Stomach (tissue), 8 donors: ENCODE measurements at regions not wholly inside any gene's neighbourhood (a gene's known extent, or its start where the extent isn't known, plus 50 kb on each side); places are given as distances from the start of the nearest gene placed in this dataset.

Experiments
- DNase-seq, 2 donors: peaks; one replicate each; pipeline versions ENCODE4 v3.0.0 to v3.0.0-alpha.2; 2013 to 2019
- H3K27ac ChIP-seq, 5 donors: fragments of 200-600 bp in 4 of 5; sonication (generic) in 4 of 5; one replicate each; pipeline ENCODE4 v1.5.1; 2013 to 2019; ENCODE audit warnings: mild to moderate bottlenecking in 1 of 5, moderate library complexity in 1 of 5
- H3K27me3 ChIP-seq, 3 donors: fragments of 200-600 bp; sonication (generic); one replicate each; pipeline ENCODE4 v1.5.1; 2017 to 2019; ENCODE audit warnings: mixed run types in 1 of 3
- H3K36me3 ChIP-seq, 4 donors: fragments of 200-600 bp; sonication (generic); 1 replicate in 3 of 4; 2 replicates in 1 of 4; pipeline ENCODE4 v1.5.1; 2016 to 2019
- H3K4me1 ChIP-seq, 4 donors: fragments of 200-600 bp; sonication (generic); one replicate each; pipeline ENCODE4 v1.5.1; 2016 to 2019
- H3K4me3 ChIP-seq, 4 donors: fragments of 200-600 bp; sonication (generic) in 3 of 4; one replicate each; pipeline ENCODE4 v1.5.1; 2016 to 2019; ENCODE audit warnings: mild to moderate bottlenecking in 1 of 4
- H3K9me3 ChIP-seq, 4 donors: fragments of 200-600 bp; sonication (generic); one replicate each; pipeline ENCODE4 v1.5.1; 2016 to 2019
- CTCF ChIP-seq, 7 experiments: fragments of 450-650 bp in 4 of 7; fragments of 200-600 bp in 3 of 7; sonication (generic) in 3 of 7; IDR thresholded peaks; one replicate each; pipeline ENCODE4 v1.5.1; 2016 to 2019; ENCODE audit warnings: antibody characterized with exemption in 7 of 7, control low read depth in 2 of 7, mild to moderate bottlenecking in 1 of 7
- EP300 ChIP-seq: sonication (generic); formaldehyde crosslinking; IDR thresholded peaks from one replicate; pipeline ENCODE4 v1.6.1; 2017; ENCODE audit warnings: antibody characterized with exemption
- POLR2A ChIP-seq, 4 donors: fragments of 450-650 bp; IDR thresholded peaks; one replicate each; pipeline ENCODE4 v1.6.1; 2016; ENCODE audit warnings: antibody characterized with exemption in 4 of 4, control low read depth in 2 of 4, mild to moderate bottlenecking in 1 of 4, moderate library complexity in 1 of 4
- POLR2AphosphoS5 ChIP-seq, 3 donors: sonication (generic); formaldehyde crosslinking; IDR thresholded peaks; one replicate each; pipeline ENCODE4 v1.6.1; 2016; ENCODE audit warnings: antibody characterized with exemption in 3 of 3
- WGBS, 5 donors: extraction: QIAGEN DNeasy Blood & Tissue Kit in 3 of 5; methylation state at CpG; one replicate each; pipeline versions ENCODE4 v1.1.5 to v1.1.7; 2013 to 2018; 5-methylcytosine and 5-hydroxymethylcytosine counted together
- intact Hi-C: fragments of 100-400 bp; cut with DNase I; formaldehyde crosslinking; loops from one replicate; pipeline ENCODE4 v1.15.1; 2023; ENCODE audit warnings: low total_unique reads
- donor health status: healthy with polysubstance abuse.
- donor health status: Bipolar disorder and iron deficiency.
- donor health status: healthy.

GRCh38 chr6:26306232-26306631 lies 58.8 kb upstream of the BTN3A2 start:
- TF ChIP-seq EP300: no peak
- no peak for TF ChIP-seq POLR2AphosphoS5 (IDR thresholded peaks at IDR 0.05)
- TF ChIP-seq POLR2A (IDR thresholded peaks at IDR 0.05): no peak
- no peak for TF ChIP-seq CTCF (IDR thresholded peaks at IDR 0.05)
- Histone ChIP-seq H3K27me3 (no peaks in the 10 kb centered on the region), H3K4me1 (peaks cover 0 to 11% (median 2%) of the 10 kb centered on the region in 4 donors), H3K4me3 (no peak overlapping the region), H3K27ac (no peak overlapping the region), H3K9me3 (no peaks in the 10 kb centered on the region), H3K36me3 (no peaks in the 10 kb centered on the region)
- 94 to 98% (median 96%) methylated on average over 3 of the region's 3 CpGs for WGBS, 5 donors
- DNase-seq: no peak
- intact Hi-C loops: no loop called here

GRCh38 chr6:26307850-26308249 lies 57.1 kb upstream of the BTN3A2 start:
- no peak for DNase-seq
- H3K4me1 ChIP-seq: peaks cover 0 to 27% (median 16%) of the 10 kb centered on the region in 4 donors
- H3K36me3 ChIP-seq: no peaks in the 10 kb centered on the region
- no peaks in the 10 kb centered on the region for H3K27me3 ChIP-seq
- H3K4me3 ChIP-seq: no peak overlapping the region
- intact Hi-C loops: no loop called here
- no peaks in the 10 kb centered on the region for H3K9me3 ChIP-seq
- no peak overlapping the region for H3K27ac ChIP-seq
- no peak for TF ChIP-seq POLR2A (IDR thresholded peaks at IDR 0.05)
- TF ChIP-seq POLR2AphosphoS5 (IDR thresholded peaks at IDR 0.05): no peak
- no peak for TF ChIP-seq EP300

- Histone ChIP-seq H3K4me3 (no peak overlapping the region), H3K27ac (no peak overlapping the region), H3K36me3 (no peaks in the 10 kb centered on the region), H3K27me3 (no peaks in the 10 kb centered on the region), H3K9me3 (no peaks in the 10 kb centered on the region), H3K4me1 (peaks cover 4 to 38% (median 24%) of the 10 kb centered on the region in 4 donors)
- intact Hi-C loops: no loop called here
- TF ChIP-seq EP300: no peak
- no peak for TF ChIP-seq POLR2A (IDR thresholded peaks at IDR 0.05)
- TF ChIP-seq CTCF (IDR thresholded peaks at IDR 0.05): no peak
- no peak for TF ChIP-seq POLR2AphosphoS5 (IDR thresholded peaks at IDR 0.05)
- 70 to 79% (median 72%) methylated on average over 3 of the region's 3 CpGs for WGBS, 5 donors
- no peak for DNase-seq
Observed at GRCh38 chr6:26309731-26310142, 55.3 kb upstream of the BTN3A2 start.

GRCh38 chr6:26311012-26311384 lies 54.0 kb upstream of the BTN3A2 start:
- H3K4me3 ChIP-seq: peak overlapping the region in 1 of 4 donors; percentile 46
- 14 to 21% (median 18%) methylated on average over 11 of the region's 11 CpGs for WGBS, 5 donors
- intact Hi-C loops: no loop called here

More at GRCh38 chr6:26311012-26311384, 54.0 kb upstream of the BTN3A2 start:
- H3K36me3 ChIP-seq: no peaks in the 10 kb centered on the region
- peaks cover 4 to 34% (median 24%) of the 10 kb centered on the region in 4 donors for H3K4me1 ChIP-seq
- no peak overlapping the region for H3K27ac ChIP-seq
- DNase-seq: peak in 1 of 2 donors; percentile 61
- TF ChIP-seq POLR2AphosphoS5 (IDR thresholded peaks at IDR 0.05): no peak
- no peak for TF ChIP-seq EP300
- TF ChIP-seq CTCF (IDR thresholded peaks at IDR 0.05): no peak
- TF ChIP-seq POLR2A (IDR thresholded peaks at IDR 0.05): no peak
- H3K9me3 ChIP-seq: no peaks in the 10 kb centered on the region
- no peaks in the 10 kb centered on the region for H3K27me3 ChIP-seq
